ENCODE measurements at regions not wholly inside any gene's neighbourhood (a gene's known extent, or its start where the extent isn't known, plus 50 kb on each side); places are given as distances from the start of the nearest gene placed in this dataset.

- no peak for TF ChIP-seq POLR2AphosphoS5 (IDR thresholded peaks at IDR 0.05)
- TF ChIP-seq CTCF (IDR thresholded peaks at IDR 0.05), result no peak
- no peak for TF ChIP-seq POLR2A (IDR thresholded peaks at IDR 0.05)
These were observed 402.9 kb upstream of the CITED2 start for GRCh38 chr6:139777202-139777970.
